ENCODE measurements at regions not wholly inside any gene's neighbourhood (a gene's known extent, or its start where the extent isn't known, plus 50 kb on each side); places are given as distances from the start of the nearest gene placed in this dataset.

- in situ Hi-C loops (cut with MboI; ENCODE audit: low sequenced_read_pairs): no loop called here
Measured at GRCh38 chr14:98445718-98446117, 826.3 kb downstream of the BCL11B start.

- in situ Hi-C loops (cut with MboI; ENCODE audit: low sequenced_read_pairs): no loop called here
Measured at GRCh38 chr14:98446508-98446907, 825.5 kb downstream of the BCL11B start.

- in situ Hi-C loops (cut with MboI; ENCODE audit: low sequenced_read_pairs): no loop called here
Measured at GRCh38 chr14:98456231-98456630, 815.8 kb downstream of the BCL11B start.

GRCh38 chr14:98458702-98459101 is 813.3 kb downstream of the BCL11B start:
- in situ Hi-C loops (cut with MboI; ENCODE audit: low sequenced_read_pairs): no loop called here

- in situ Hi-C loops (cut with MboI; ENCODE audit: low sequenced_read_pairs): no loop called here
Measured at GRCh38 chr14:98462908-98463307, 809.1 kb downstream of the BCL11B start.

GRCh38 chr14:98466807-98467206 is 805.2 kb downstream of the BCL11B start:
- in situ Hi-C loops (cut with MboI; ENCODE audit: low sequenced_read_pairs): no loop called here

GRCh38 chr14:98470663-98471062 is 801.3 kb downstream of the BCL11B start:
- in situ Hi-C loops (cut with MboI; ENCODE audit: low sequenced_read_pairs): no loop called here

GRCh38 chr14:98474900-98475299 is 797.1 kb downstream of the BCL11B start:
- in situ Hi-C loops (cut with MboI; ENCODE audit: low sequenced_read_pairs): no loop called here

GRCh38 chr14:98477935-98478334 is 794.1 kb downstream of the BCL11B start:
- in situ Hi-C loops (cut with MboI; ENCODE audit: low sequenced_read_pairs): no loop called here

GRCh38 chr14:98489115-98489514 is 782.9 kb downstream of the BCL11B start:
- in situ Hi-C loops (cut with MboI; ENCODE audit: low sequenced_read_pairs): no loop called here

GRCh38 chr14:98494582-98494981 is 777.4 kb downstream of the BCL11B start:
- in situ Hi-C loops (cut with MboI; ENCODE audit: low sequenced_read_pairs): no loop called here

- in situ Hi-C loops (cut with MboI; ENCODE audit: low sequenced_read_pairs): no loop called here
Measured at GRCh38 chr14:98498019-98498885, 773.7 kb downstream of the BCL11B start.

- in situ Hi-C loops (cut with MboI; ENCODE audit: low sequenced_read_pairs): no loop called here
Measured at GRCh38 chr14:98501335-98501734, 770.7 kb downstream of the BCL11B start.

- in situ Hi-C loops (cut with MboI; ENCODE audit: low sequenced_read_pairs): no loop called here
Measured at GRCh38 chr14:98501836-98502235, 770.2 kb downstream of the BCL11B start.

GRCh38 chr14:98503086-98503815 is 768.7 kb downstream of the BCL11B start:
- in situ Hi-C loops (cut with MboI; ENCODE audit: low sequenced_read_pairs): no loop called here

GRCh38 chr14:98507264-98507663 is 764.7 kb downstream of the BCL11B start:
- in situ Hi-C loops (cut with MboI; ENCODE audit: low sequenced_read_pairs): no loop called here

- in situ Hi-C loops (cut with MboI; ENCODE audit: low sequenced_read_pairs): no loop called here
Measured at GRCh38 chr14:98510392-98510791, 761.6 kb downstream of the BCL11B start.

GRCh38 chr14:98512501-98513251 is 759.3 kb downstream of the BCL11B start:
- in situ Hi-C loops (cut with MboI; ENCODE audit: low sequenced_read_pairs): no loop called here

GRCh38 chr14:98513558-98513957 is 758.4 kb downstream of the BCL11B start:
- in situ Hi-C loops (cut with MboI; ENCODE audit: low sequenced_read_pairs): no loop called here

- in situ Hi-C loops (cut with MboI; ENCODE audit: low sequenced_read_pairs): no loop called here
Measured at GRCh38 chr14:98514016-98514415, 758.0 kb downstream of the BCL11B start.

- in situ Hi-C loops (cut with MboI; ENCODE audit: low sequenced_read_pairs): no loop called here
Measured at GRCh38 chr14:98536256-98536655, 735.7 kb downstream of the BCL11B start.

Measured in HL-60/S4 (cell line).